ENCODE measurements at regions not wholly inside any gene's neighbourhood (a gene's known extent, or its start where the extent isn't known, plus 50 kb on each side); places are given as distances from the start of the nearest gene placed in this dataset.

- Histone ChIP-seq H3K4me3 (replicated peaks; ENCODE audit: insufficient read depth, low read length) (no peak overlapping the region), H3K27ac (replicated peaks) (no peak overlapping the region), H3K27me3 (ENCODE audit: insufficient read depth, poor library complexity, severe bottlenecking) (no peaks in the 10 kb centered on the region)
- no peak for DNase-seq (ENCODE audit: low read depth in 1 of 2, low spot score in 1 of 2)
- TF ChIP-seq REST (IDR thresholded peaks at IDR 0.05; ENCODE audit: insufficient replicate concordance, low read depth) (no peak), SPI1 (IDR thresholded peaks at IDR 0.05; ENCODE audit: borderline replicate concordance, low read depth) (no peak), CTCF (IDR thresholded peaks at IDR 0.05; ENCODE audit: insufficient read depth, low read length) (no peak), GABPA (IDR thresholded peaks at IDR 0.05; ENCODE audit: low read depth) (no peak), POLR2AphosphoS5 (IDR thresholded peaks at IDR 0.05; ENCODE audit: low read depth) (no peak)
Measured at GRCh38 chr12:127654383-127654985, 612.5 kb upstream of the TMEM132C start.

- no peak for DNase-seq (ENCODE audit: low read depth in 1 of 2, low spot score in 1 of 2)
- no peak; the same call in 1 of the 2 replicates for TF ChIP-seq SPI1 (IDR thresholded peaks at IDR 0.05; ENCODE audit: borderline replicate concordance, low read depth)
- H3K4me3 ChIP-seq (replicated peaks; ENCODE audit: insufficient read depth, low read length) = no peak overlapping the region
- H3K27ac ChIP-seq (replicated peaks) = no peak overlapping the region
- no peaks in the 10 kb centered on the region for H3K27me3 ChIP-seq (ENCODE audit: insufficient read depth, poor library complexity, severe bottlenecking)
Measured at GRCh38 chr12:127655691-127656090, 611.3 kb upstream of the TMEM132C start.

- no peaks in the 10 kb centered on the region for H3K27me3 ChIP-seq (ENCODE audit: insufficient read depth, poor library complexity, severe bottlenecking)
- H3K27ac ChIP-seq (replicated peaks) = no peak overlapping the region
- H3K4me3 ChIP-seq (replicated peaks; ENCODE audit: insufficient read depth, low read length) = no peak overlapping the region
- no peak for DNase-seq (ENCODE audit: low read depth in 1 of 2, low spot score in 1 of 2)
- TF ChIP-seq REST (IDR thresholded peaks at IDR 0.05; ENCODE audit: insufficient replicate concordance, low read depth) = no peak
- TF ChIP-seq CTCF (IDR thresholded peaks at IDR 0.05; ENCODE audit: insufficient read depth, low read length) = no peak
- no peak for TF ChIP-seq SPI1 (IDR thresholded peaks at IDR 0.05; ENCODE audit: borderline replicate concordance, low read depth)
- TF ChIP-seq POLR2AphosphoS5 (IDR thresholded peaks at IDR 0.05; ENCODE audit: low read depth) = no peak
- no peak for TF ChIP-seq GABPA (IDR thresholded peaks at IDR 0.05; ENCODE audit: low read depth)
Measured at GRCh38 chr12:127656266-127656665, 610.7 kb upstream of the TMEM132C start.

- DNase-seq (ENCODE audit: low read depth in 1 of 2, low spot score in 1 of 2) = no peak
- Histone ChIP-seq H3K27ac (replicated peaks) (no peak overlapping the region), H3K4me3 (replicated peaks; ENCODE audit: insufficient read depth, low read length) (no peak overlapping the region), H3K27me3 (ENCODE audit: insufficient read depth, poor library complexity, severe bottlenecking) (no peaks in the 10 kb centered on the region)
- no peak for TF ChIP-seq CTCF (IDR thresholded peaks at IDR 0.05; ENCODE audit: insufficient read depth, low read length)
- no peak for TF ChIP-seq SPI1 (IDR thresholded peaks at IDR 0.05; ENCODE audit: borderline replicate concordance, low read depth)
- no peak for TF ChIP-seq POLR2AphosphoS5 (IDR thresholded peaks at IDR 0.05; ENCODE audit: low read depth)
- TF ChIP-seq REST (IDR thresholded peaks at IDR 0.05; ENCODE audit: insufficient replicate concordance, low read depth) = no peak
- no peak for TF ChIP-seq GABPA (IDR thresholded peaks at IDR 0.05; ENCODE audit: low read depth)
Measured at GRCh38 chr12:127657036-127657435, 609.9 kb upstream of the TMEM132C start.

All from HL-60 (cell line).